Type B pancreatic cell (in vitro differentiated cells): ENCODE measurements at regions not wholly inside any gene's neighbourhood (a gene's known extent, or its start where the extent isn't known, plus 50 kb on each side); places are given as distances from the start of the nearest gene placed in this dataset.
"Not testable (repeated sequence)": the region's sequence is repeated elsewhere in the genome, so short reads cannot be mapped to it uniquely, and the experiment has no call there.

ENCODE experiments used
- DNase-seq: peaks from one replicate; pipeline ENCODE4 v3.0.0; 2021; ENCODE audit warnings: mixed read lengths; ENCODE audit not compliant: unreplicated experiment; ENCODE audit errors: extremely low spot score
- H3K27ac Mint-ChIP-seq: 2 replicates; pipeline ENCODE4 v1.8.0; 2021; ENCODE audit warnings: mild to moderate bottlenecking, mixed read lengths
- H3K27me3 Mint-ChIP-seq: 2 replicates; pipeline ENCODE4 v1.8.0; 2021; ENCODE audit warnings: mixed read lengths
- H3K36me3 Mint-ChIP-seq: 2 replicates; pipeline ENCODE4 v1.8.0; 2021; ENCODE audit warnings: mixed read lengths
- H3K4me1 Mint-ChIP-seq: one replicate; pipeline ENCODE4 v1.8.0; 2021; ENCODE audit warnings: mixed read lengths; ENCODE audit not compliant: unreplicated experiment
- H3K4me3 Mint-ChIP-seq: 2 replicates; pipeline ENCODE4 v1.8.0; 2021; ENCODE audit warnings: mild to moderate bottlenecking, mixed read lengths
- H3K9me3 Mint-ChIP-seq: 2 replicates; pipeline ENCODE4 v1.8.0; 2021; ENCODE audit warnings: mixed read lengths
- CTCF ChIP-seq: fragments of 200-600 bp; sonication (generic); conservative IDR thresholded peaks from 2 replicates; pipeline ENCODE4 v1.5.0; 2021; ENCODE audit warnings: antibody characterized with exemption, mild to moderate bottlenecking

- Mint-ChIP-seq H3K9me3 (no peaks in the 10 kb centered on the region), H3K27ac (no peak overlapping the region), H3K36me3 (no peaks in the 10 kb centered on the region), H3K4me3 (no peak overlapping the region), H3K27me3 (no peaks in the 10 kb centered on the region), H3K4me1 (no peaks in the 10 kb centered on the region)
- no peak for DNase-seq
- TF ChIP-seq CTCF = no peak
Observed at GRCh38 chr10:94149702-94150101, 156.0 kb downstream of the PLCE1 start.

- no peak for TF ChIP-seq CTCF
- Mint-ChIP-seq H3K9me3 (no peaks in the 10 kb centered on the region), H3K36me3 (no peaks in the 10 kb centered on the region), H3K4me1 (no peaks in the 10 kb centered on the region), H3K4me3 (no peak overlapping the region), H3K27ac (no peak overlapping the region), H3K27me3 (no peaks in the 10 kb centered on the region)
- DNase-seq = no peak
Observed at GRCh38 chr10:94150541-94151184, 156.9 kb downstream of the PLCE1 start.

- H3K4me3 Mint-ChIP-seq = no peak overlapping the region
- TF ChIP-seq CTCF = no peak
- no peaks in the 10 kb centered on the region for H3K27me3 Mint-ChIP-seq
- no peaks in the 10 kb centered on the region for H3K4me1 Mint-ChIP-seq
- DNase-seq = no peak
- H3K36me3 Mint-ChIP-seq = no peaks in the 10 kb centered on the region
- H3K9me3 Mint-ChIP-seq = no peaks in the 10 kb centered on the region
- no peak overlapping the region for H3K27ac Mint-ChIP-seq
Observed at GRCh38 chr10:94155722-94156271, 162.1 kb downstream of the PLCE1 start.

- no peak for TF ChIP-seq CTCF
- Mint-ChIP-seq H3K9me3 (no peaks in the 10 kb centered on the region), H3K36me3 (no peaks in the 10 kb centered on the region), H3K4me1 (no peaks in the 10 kb centered on the region), H3K4me3 (no peak overlapping the region), H3K27me3 (no peaks in the 10 kb centered on the region), H3K27ac (no peak overlapping the region)
- DNase-seq = no peak
Observed at GRCh38 chr10:94156453-94156852, 162.7 kb downstream of the PLCE1 start.

GRCh38 chr10:94165158-94165611 lies 171.5 kb downstream of the PLCE1 start:
- H3K4me1 Mint-ChIP-seq, H3K27me3 Mint-ChIP-seq, H3K4me3 Mint-ChIP-seq, H3K9me3 Mint-ChIP-seq, H3K27ac Mint-ChIP-seq, H3K36me3 Mint-ChIP-seq, DNase-seq: not testable (repeated sequence)

- no peak for TF ChIP-seq CTCF
- Mint-ChIP-seq H3K27ac (no peak overlapping the region), H3K9me3 (no peaks in the 10 kb centered on the region), H3K27me3 (no peaks in the 10 kb centered on the region), H3K4me3 (no peak overlapping the region), H3K4me1 (no peaks in the 10 kb centered on the region), H3K36me3 (no peaks in the 10 kb centered on the region)
- DNase-seq = no peak
Observed at GRCh38 chr10:94172332-94172731, 178.6 kb downstream of the PLCE1 start.
